ENCODE measurements at regions not wholly inside any gene's neighbourhood (a gene's known extent, or its start where the extent isn't known, plus 50 kb on each side); places are given as distances from the start of the nearest gene placed in this dataset.

GRCh38 chr2:143901185-143901842, 618.6 kb downstream of the ZEB2 start:
- Mint-ChIP-seq H3K36me3 (no peaks in the 10 kb centered on the region), H3K27me3 (ENCODE audit: low read depth in 2 of 2) (peaks cover 0 to 11% of the 10 kb centered on the region in 2 donors), H3K27ac (no peak overlapping the region), H3K4me3 (no peak overlapping the region), H3K9me3 (peaks cover 0 to 2% of the 10 kb centered on the region in 2 donors), H3K4me1 (no peaks in the 10 kb centered on the region)
- intact Hi-C loops (cut with micrococcal nuclease): no loop called here
- H3K4me3 ChIP-seq (ENCODE audit: low read length): no peak overlapping the region
- DNase-seq (no peak), ATAC-seq (no peak)
- no peaks in the 10 kb centered on the region for H3K36me3 ChIP-seq (ENCODE audit: control insufficient read depth, insufficient read depth, low read length)
- H3K27ac ChIP-seq (ENCODE audit: low read length): no peak overlapping the region
- no peak for TF ChIP-seq CTCF (IDR thresholded peaks at IDR 0.05)
- no peaks in the 10 kb centered on the region for H3K27me3 ChIP-seq (ENCODE audit: control insufficient read depth, insufficient read depth, low read length)
- no peaks in the 10 kb centered on the region for H3K4me1 ChIP-seq (ENCODE audit: control insufficient read depth, insufficient read depth, low read length)
- H3K9me3 ChIP-seq (ENCODE audit: control insufficient read depth, insufficient read depth, low read length): no peaks in the 10 kb centered on the region
- 83% methylated on average over 4 of the region's 4 CpGs for WGBS (ENCODE audit: insufficient coverage)

GRCh38 chr2:143899987-143900386, 619.9 kb downstream of the ZEB2 start:
- no peaks in the 10 kb centered on the region for H3K27me3 ChIP-seq (ENCODE audit: control insufficient read depth, insufficient read depth, low read length)
- intact Hi-C loops (cut with micrococcal nuclease): no loop called here
- Mint-ChIP-seq H3K4me1 (no peaks in the 10 kb centered on the region), H3K36me3 (no peaks in the 10 kb centered on the region), H3K9me3 (peaks cover 0 to 2% of the 10 kb centered on the region in 2 donors), H3K4me3 (no peak overlapping the region), H3K27me3 (ENCODE audit: low read depth in 2 of 2) (peaks cover under 1 to 16% of the 10 kb centered on the region in 2 donors), H3K27ac (no peak overlapping the region)
- no peaks in the 10 kb centered on the region for H3K9me3 ChIP-seq (ENCODE audit: control insufficient read depth, insufficient read depth, low read length)
- no peak overlapping the region for H3K27ac ChIP-seq (ENCODE audit: low read length)
- no peak for TF ChIP-seq CTCF (IDR thresholded peaks at IDR 0.05)
- H3K4me3 ChIP-seq (ENCODE audit: low read length): no peak overlapping the region
- no peaks in the 10 kb centered on the region for H3K4me1 ChIP-seq (ENCODE audit: control insufficient read depth, insufficient read depth, low read length)
- WGBS (ENCODE audit: insufficient coverage): 95% methylated on average over 3 of the region's 4 CpGs
- ATAC-seq (no peak), DNase-seq (no peak)
- H3K36me3 ChIP-seq (ENCODE audit: control insufficient read depth, insufficient read depth, low read length): no peaks in the 10 kb centered on the region

GRCh38 chr2:143893371-143893770, 626.5 kb downstream of the ZEB2 start:
- ATAC-seq: no peak
- TF ChIP-seq CTCF (IDR thresholded peaks at IDR 0.05): no peak
- no peaks in the 10 kb centered on the region for H3K36me3 Mint-ChIP-seq

GRCh38 chr2:143891879-143892308, 628.0 kb downstream of the ZEB2 start:
- DNase-seq (no peak), ATAC-seq (no peak)
- H3K4me1 Mint-ChIP-seq: no peaks in the 10 kb centered on the region
- Histone ChIP-seq H3K4me1 (ENCODE audit: control insufficient read depth, insufficient read depth, low read length) (no peaks in the 10 kb centered on the region), H3K9me3 (ENCODE audit: control insufficient read depth, insufficient read depth, low read length) (no peaks in the 10 kb centered on the region), H3K36me3 (ENCODE audit: control insufficient read depth, insufficient read depth, low read length) (no peaks in the 10 kb centered on the region), H3K4me3 (ENCODE audit: low read length) (no peak overlapping the region), H3K27ac (ENCODE audit: low read length) (no peak overlapping the region), H3K27me3 (ENCODE audit: control insufficient read depth, insufficient read depth, low read length) (no peaks in the 10 kb centered on the region)
- peaks cover 3 to 27% of the 10 kb centered on the region in 2 donors for H3K27me3 Mint-ChIP-seq (ENCODE audit: low read depth in 2 of 2)
- no peak for TF ChIP-seq CTCF (IDR thresholded peaks at IDR 0.05)
- no peaks in the 10 kb centered on the region for H3K9me3 Mint-ChIP-seq
- 96% methylated on average over 6 of the region's 7 CpGs for WGBS (ENCODE audit: insufficient coverage)
- H3K36me3 Mint-ChIP-seq: no peaks in the 10 kb centered on the region
- intact Hi-C loops (cut with micrococcal nuclease): no loop called here
- H3K4me3 Mint-ChIP-seq: no peak overlapping the region
- H3K27ac Mint-ChIP-seq: no peak overlapping the region

More at GRCh38 chr2:143893371-143893770, 626.5 kb downstream of the ZEB2 start:
- no peak overlapping the region for H3K27ac ChIP-seq (ENCODE audit: low read length)
- DNase-seq: no peak
- no peaks in the 10 kb centered on the region for H3K27me3 ChIP-seq (ENCODE audit: control insufficient read depth, insufficient read depth, low read length)
- 95% methylated on average over 3 of the region's 3 CpGs for WGBS (ENCODE audit: insufficient coverage)
- H3K9me3 ChIP-seq (ENCODE audit: control insufficient read depth, insufficient read depth, low read length): no peaks in the 10 kb centered on the region
- Mint-ChIP-seq H3K27me3 (ENCODE audit: low read depth in 2 of 2) (peaks cover 3 to 27% of the 10 kb centered on the region in 2 donors), H3K9me3 (no peaks in the 10 kb centered on the region), H3K4me1 (no peaks in the 10 kb centered on the region), H3K27ac (no peak overlapping the region), H3K4me3 (no peak overlapping the region)
- H3K4me3 ChIP-seq (ENCODE audit: low read length): no peak overlapping the region
- H3K4me1 ChIP-seq (ENCODE audit: control insufficient read depth, insufficient read depth, low read length): no peaks in the 10 kb centered on the region
- intact Hi-C loops (cut with micrococcal nuclease): no loop called here
- H3K36me3 ChIP-seq (ENCODE audit: control insufficient read depth, insufficient read depth, low read length): no peaks in the 10 kb centered on the region

Measured in natural killer cell (primary cell).